ENCODE measurements at regions not wholly inside any gene's neighbourhood (a gene's known extent, or its start where the extent isn't known, plus 50 kb on each side); places are given as distances from the start of the nearest gene placed in this dataset.

- TF ChIP-seq POLR2A (IDR thresholded peaks at IDR 0.05; ENCODE audit: borderline replicate concordance, extremely low read depth, insufficient read depth, insufficient read length) = no peak
- no peak for TF ChIP-seq CTCF (IDR thresholded peaks at IDR 0.05 in 2 of 3, conservative IDR thresholded peaks at IDR 0.05 in 1 of 3; ENCODE audit: borderline replicate concordance in 1 of 3, insufficient read depth in 1 of 3, low read depth in 2 of 3, low read length in 2 of 3)
- TF ChIP-seq, protein P1, sequence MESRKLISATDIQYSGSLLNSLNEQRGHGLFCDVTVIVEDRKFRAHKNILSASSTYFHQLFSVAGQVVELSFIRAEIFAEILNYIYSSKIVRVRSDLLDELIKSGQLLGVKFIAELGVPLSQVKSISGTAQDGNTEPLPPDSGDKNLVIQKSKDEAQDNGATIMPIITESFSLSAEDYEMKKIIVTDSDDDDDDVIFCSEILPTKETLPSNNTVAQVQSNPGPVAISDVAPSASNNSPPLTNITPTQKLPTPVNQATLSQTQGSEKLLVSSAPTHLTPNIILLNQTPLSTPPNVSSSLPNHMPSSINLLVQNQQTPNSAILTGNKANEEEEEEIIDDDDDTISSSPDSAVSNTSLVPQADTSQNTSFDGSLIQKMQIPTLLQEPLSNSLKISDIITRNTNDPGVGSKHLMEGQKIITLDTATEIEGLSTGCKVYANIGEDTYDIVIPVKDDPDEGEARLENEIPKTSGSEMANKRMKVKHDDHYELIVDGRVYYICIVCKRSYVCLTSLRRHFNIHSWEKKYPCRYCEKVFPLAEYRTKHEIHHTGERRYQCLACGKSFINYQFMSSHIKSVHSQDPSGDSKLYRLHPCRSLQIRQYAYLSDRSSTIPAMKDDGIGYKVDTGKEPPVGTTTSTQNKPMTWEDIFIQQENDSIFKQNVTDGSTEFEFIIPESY (IDR thresholded peaks at IDR 0.05; ENCODE audit: extremely low read depth, insufficient replicate concordance, low read length) = no peak
- TF ChIP-seq ELF1 (IDR thresholded peaks at IDR 0.05; ENCODE audit: borderline replicate concordance, low read depth) = no peak
- no peak for TF ChIP-seq POLR2AphosphoS5 (IDR thresholded peaks at IDR 0.05; ENCODE audit: low read depth, low read length)
- TF ChIP-seq EZH2phosphoT487 (IDR thresholded peaks at IDR 0.05; ENCODE audit: borderline replicate concordance) = no peak
- TF ChIP-seq JUND (IDR thresholded peaks at IDR 0.05) = no peak
- no peak for TF ChIP-seq EZH2 (IDR thresholded peaks at IDR 0.05)
- no peak for TF ChIP-seq CBX3 (IDR thresholded peaks at IDR 0.05; ENCODE audit: low read depth)
- TF ChIP-seq, protein P2, sequence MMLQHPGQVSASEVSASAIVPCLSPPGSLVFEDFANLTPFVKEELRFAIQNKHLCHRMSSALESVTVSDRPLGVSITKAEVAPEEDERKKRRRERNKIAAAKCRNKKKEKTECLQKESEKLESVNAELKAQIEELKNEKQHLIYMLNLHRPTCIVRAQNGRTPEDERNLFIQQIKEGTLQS (IDR thresholded peaks at IDR 0.05) = no peak
These were observed 354.1 kb upstream of the SGO1 start for GRCh38 chr3:20540066-20540465.

Data from HCT116 (cell line).